Fibroblast of lung (primary cell): ENCODE measurements at regions not wholly inside any gene's neighbourhood (a gene's known extent, or its start where the extent isn't known, plus 50 kb on each side); places are given as distances from the start of the nearest gene placed in this dataset.

ENCODE experiments used
- EZH2 ChIP-seq: IDR thresholded peaks from 2 replicates; pipeline ENCODE4 v1.5.1; 2012; ENCODE audit warnings: low read length, control low read depth, mild to moderate bottlenecking; ENCODE audit errors: missing control alignments
- TF ChIP-seq, protein P1 (sequence below), 2 donors: IDR thresholded peaks in 1 of 2; conservative IDR thresholded peaks in 1 of 2; 1 replicate in 1 of 2; 2 replicates in 1 of 2; pipeline ENCODE4 v1.5.1; 2011 to 2012; ENCODE audit warnings: low read length in 2 of 2, control low read depth in 1 of 2, inconsistent platforms in 1 of 2, low read depth in 1 of 2, mild to moderate bottlenecking in 1 of 2

GRCh38 chr4:184324939-184325477, 107.3 kb upstream of the ENPP6 start:
- TF ChIP-seq, protein P1, sequence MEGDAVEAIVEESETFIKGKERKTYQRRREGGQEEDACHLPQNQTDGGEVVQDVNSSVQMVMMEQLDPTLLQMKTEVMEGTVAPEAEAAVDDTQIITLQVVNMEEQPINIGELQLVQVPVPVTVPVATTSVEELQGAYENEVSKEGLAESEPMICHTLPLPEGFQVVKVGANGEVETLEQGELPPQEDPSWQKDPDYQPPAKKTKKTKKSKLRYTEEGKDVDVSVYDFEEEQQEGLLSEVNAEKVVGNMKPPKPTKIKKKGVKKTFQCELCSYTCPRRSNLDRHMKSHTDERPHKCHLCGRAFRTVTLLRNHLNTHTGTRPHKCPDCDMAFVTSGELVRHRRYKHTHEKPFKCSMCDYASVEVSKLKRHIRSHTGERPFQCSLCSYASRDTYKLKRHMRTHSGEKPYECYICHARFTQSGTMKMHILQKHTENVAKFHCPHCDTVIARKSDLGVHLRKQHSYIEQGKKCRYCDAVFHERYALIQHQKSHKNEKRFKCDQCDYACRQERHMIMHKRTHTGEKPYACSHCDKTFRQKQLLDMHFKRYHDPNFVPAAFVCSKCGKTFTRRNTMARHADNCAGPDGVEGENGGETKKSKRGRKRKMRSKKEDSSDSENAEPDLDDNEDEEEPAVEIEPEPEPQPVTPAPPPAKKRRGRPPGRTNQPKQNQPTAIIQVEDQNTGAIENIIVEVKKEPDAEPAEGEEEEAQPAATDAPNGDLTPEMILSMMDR (conservative IDR thresholded peaks at IDR 0.05 in 1 of 2, IDR thresholded peaks at IDR 0.05 in 1 of 2; ENCODE audit: low read depth in 1 of 2, low read length in 2 of 2): no peak
- TF ChIP-seq EZH2: no peak
